ENCODE measurements at regions not wholly inside any gene's neighbourhood (a gene's known extent, or its start where the extent isn't known, plus 50 kb on each side); places are given as distances from the start of the nearest gene placed in this dataset.
"Not testable (repeated sequence)": the region's sequence is repeated elsewhere in the genome, so short reads cannot be mapped to it uniquely, and the experiment has no call there.

- WGBS (ENCODE audit: insufficient coverage, low lambda C conversion rate) = 27% methylated on average over 2 of the region's 3 CpGs
- no peaks in the 10 kb centered on the region for H3K27me3 ChIP-seq (ENCODE audit: control insufficient read depth, insufficient read depth, low read length)
- no peak overlapping the region for H3K4me3 ChIP-seq (ENCODE audit: low read length)
- H3K4me1 ChIP-seq (ENCODE audit: control insufficient read depth, insufficient read depth, low read length) = no peaks in the 10 kb centered on the region
- H3K27ac ChIP-seq (ENCODE audit: low read length) = no peak overlapping the region
- H3K36me3 ChIP-seq (ENCODE audit: control insufficient read depth, insufficient read depth, low read length) = no peaks in the 10 kb centered on the region
- H3K9me3 ChIP-seq (ENCODE audit: control insufficient read depth, low read depth, low read length) = no peaks in the 10 kb centered on the region
- DNase-seq = no peak
These were observed 58.5 kb upstream of the SMIM30 start for GRCh38 chr7:113176836-113177235.

GRCh38 chr7:113176180-113176579 is 57.8 kb upstream of the SMIM30 start:
- not testable (repeated sequence) for H3K4me1 ChIP-seq (ENCODE audit: control insufficient read depth, insufficient read depth, low read length); H3K4me3 ChIP-seq (ENCODE audit: low read length); DNase-seq; H3K36me3 ChIP-seq (ENCODE audit: control insufficient read depth, insufficient read depth, low read length); H3K27me3 ChIP-seq (ENCODE audit: control insufficient read depth, insufficient read depth, low read length); H3K9me3 ChIP-seq (ENCODE audit: control insufficient read depth, low read depth, low read length); H3K27ac ChIP-seq (ENCODE audit: low read length)

GRCh38 chr7:113175525-113176104 is 57.3 kb upstream of the SMIM30 start:
- no peaks in the 10 kb centered on the region for H3K9me3 ChIP-seq (ENCODE audit: control insufficient read depth, low read depth, low read length)
- H3K27me3 ChIP-seq (ENCODE audit: control insufficient read depth, insufficient read depth, low read length) = no peaks in the 10 kb centered on the region
- no peaks in the 10 kb centered on the region for H3K4me1 ChIP-seq (ENCODE audit: control insufficient read depth, insufficient read depth, low read length)
- WGBS (ENCODE audit: insufficient coverage, low lambda C conversion rate) = no CpG with 5 or more reads among the region's 1 CpG
- H3K36me3 ChIP-seq (ENCODE audit: control insufficient read depth, insufficient read depth, low read length) = no peaks in the 10 kb centered on the region
- H3K27ac ChIP-seq (ENCODE audit: low read length) = no peak overlapping the region
- DNase-seq = no peak
- no peak overlapping the region for H3K4me3 ChIP-seq (ENCODE audit: low read length)

- H3K4me1 ChIP-seq (ENCODE audit: control insufficient read depth, insufficient read depth, low read length) = no peaks in the 10 kb centered on the region
- H3K9me3 ChIP-seq (ENCODE audit: control insufficient read depth, low read depth, low read length) = no peaks in the 10 kb centered on the region
- no peak overlapping the region for H3K4me3 ChIP-seq (ENCODE audit: low read length)
- WGBS (ENCODE audit: insufficient coverage, low lambda C conversion rate) = no CpG with 5 or more reads among the region's 11 CpGs
- DNase-seq = no peak
- H3K27me3 ChIP-seq (ENCODE audit: control insufficient read depth, insufficient read depth, low read length) = no peaks in the 10 kb centered on the region
- no peak overlapping the region for H3K27ac ChIP-seq (ENCODE audit: low read length)
- H3K36me3 ChIP-seq (ENCODE audit: control insufficient read depth, insufficient read depth, low read length) = no peaks in the 10 kb centered on the region
These were observed 54.4 kb upstream of the SMIM30 start for GRCh38 chr7:113172726-113173125.

- DNase-seq = no peak
- H3K9me3 ChIP-seq (ENCODE audit: control insufficient read depth, low read depth, low read length) = no peaks in the 10 kb centered on the region
- WGBS (ENCODE audit: insufficient coverage, low lambda C conversion rate) = no CpG with 5 or more reads among the region's 3 CpGs
- H3K27ac ChIP-seq (ENCODE audit: low read length) = no peak overlapping the region
- no peaks in the 10 kb centered on the region for H3K4me1 ChIP-seq (ENCODE audit: control insufficient read depth, insufficient read depth, low read length)
- H3K4me3 ChIP-seq (ENCODE audit: low read length) = no peak overlapping the region
- H3K27me3 ChIP-seq (ENCODE audit: control insufficient read depth, insufficient read depth, low read length) = no peaks in the 10 kb centered on the region
- H3K36me3 ChIP-seq (ENCODE audit: control insufficient read depth, insufficient read depth, low read length) = no peaks in the 10 kb centered on the region
These were observed 52.2 kb upstream of the SMIM30 start for GRCh38 chr7:113170591-113170990.
